Peyer's patch (tissue), 4 donors: ENCODE measurements at regions not wholly inside any gene's neighbourhood (a gene's known extent, or its start where the extent isn't known, plus 50 kb on each side); places are given as distances from the start of the nearest gene placed in this dataset.

Experiments used
- CTCF ChIP-seq, 6 experiments: fragments of 450-650 bp in 4 of 6; fragments of 200-600 bp in 2 of 6; sonication (generic) in 1 of 6; IDR thresholded peaks; one replicate each; pipeline ENCODE4 v1.5.1; 2017 to 2019; ENCODE audit warnings: antibody characterized with exemption in 6 of 6, mild to moderate bottlenecking in 3 of 6, moderate library complexity in 1 of 6
- POLR2A ChIP-seq, 2 donors: fragments of 450-650 bp; IDR thresholded peaks; one replicate each; pipeline ENCODE4 v1.5.1; 2017; ENCODE audit warnings: antibody characterized with exemption in 2 of 2, mild to moderate bottlenecking in 2 of 2, moderate library complexity in 2 of 2

DNA sequence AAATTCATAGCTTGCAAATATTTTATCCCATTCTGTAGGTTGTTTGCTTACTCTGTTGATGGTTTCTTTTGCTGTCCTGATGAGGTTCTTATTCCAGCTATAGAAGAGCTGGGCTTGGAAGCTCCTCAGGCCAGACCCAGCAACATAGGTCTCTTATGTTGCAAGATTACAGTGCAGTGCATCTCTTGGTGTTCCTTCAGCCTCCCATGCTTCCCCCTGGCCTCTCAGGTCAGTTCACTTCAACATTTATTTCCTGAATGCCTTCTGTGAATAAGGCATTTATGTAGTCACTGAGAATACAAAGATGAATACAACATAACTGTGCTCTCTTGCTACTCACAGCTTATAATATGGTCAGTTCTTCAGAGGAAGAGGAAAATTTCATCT is 179.0 kb upstream of the SLC39A10 start:
- no peak for TF ChIP-seq CTCF (IDR thresholded peaks at IDR 0.05)
- no peak for TF ChIP-seq POLR2A (IDR thresholded peaks at IDR 0.05)
